ENCODE measurements at regions not wholly inside any gene's neighbourhood (a gene's known extent, or its start where the extent isn't known, plus 50 kb on each side); places are given as distances from the start of the nearest gene placed in this dataset.

DNA sequence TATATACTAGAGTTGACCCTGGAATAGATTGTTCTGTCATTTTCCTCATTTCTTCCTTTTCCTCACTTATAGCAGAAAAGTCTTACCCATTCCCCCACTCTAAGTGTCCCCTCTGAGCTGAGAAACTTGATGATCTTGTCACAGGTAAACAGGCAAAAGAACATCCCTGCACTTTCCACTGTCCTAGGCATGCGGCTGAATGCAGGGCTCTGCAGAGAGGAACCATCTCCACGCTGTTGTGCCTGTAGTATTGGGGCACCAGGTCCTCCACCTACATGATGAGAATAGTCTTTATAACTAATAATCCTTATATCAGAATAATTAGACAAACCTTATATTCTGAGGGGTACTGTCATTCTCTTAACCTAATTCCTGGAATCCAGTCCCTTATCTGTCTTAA, 211.3 kb downstream of the RBM26 start:
- TF ChIP-seq, protein P1, sequence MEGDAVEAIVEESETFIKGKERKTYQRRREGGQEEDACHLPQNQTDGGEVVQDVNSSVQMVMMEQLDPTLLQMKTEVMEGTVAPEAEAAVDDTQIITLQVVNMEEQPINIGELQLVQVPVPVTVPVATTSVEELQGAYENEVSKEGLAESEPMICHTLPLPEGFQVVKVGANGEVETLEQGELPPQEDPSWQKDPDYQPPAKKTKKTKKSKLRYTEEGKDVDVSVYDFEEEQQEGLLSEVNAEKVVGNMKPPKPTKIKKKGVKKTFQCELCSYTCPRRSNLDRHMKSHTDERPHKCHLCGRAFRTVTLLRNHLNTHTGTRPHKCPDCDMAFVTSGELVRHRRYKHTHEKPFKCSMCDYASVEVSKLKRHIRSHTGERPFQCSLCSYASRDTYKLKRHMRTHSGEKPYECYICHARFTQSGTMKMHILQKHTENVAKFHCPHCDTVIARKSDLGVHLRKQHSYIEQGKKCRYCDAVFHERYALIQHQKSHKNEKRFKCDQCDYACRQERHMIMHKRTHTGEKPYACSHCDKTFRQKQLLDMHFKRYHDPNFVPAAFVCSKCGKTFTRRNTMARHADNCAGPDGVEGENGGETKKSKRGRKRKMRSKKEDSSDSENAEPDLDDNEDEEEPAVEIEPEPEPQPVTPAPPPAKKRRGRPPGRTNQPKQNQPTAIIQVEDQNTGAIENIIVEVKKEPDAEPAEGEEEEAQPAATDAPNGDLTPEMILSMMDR (IDR thresholded peaks at IDR 0.05; ENCODE audit: control insufficient read depth, insufficient read depth, low read depth, low read length, missing control alignments) = no peak
- H3K4me3 ChIP-seq (ENCODE audit: control insufficient read depth, low read depth, low read length) = no peak overlapping the region
- DNase-seq (ENCODE audit: low read depth) = no peak

DNA sequence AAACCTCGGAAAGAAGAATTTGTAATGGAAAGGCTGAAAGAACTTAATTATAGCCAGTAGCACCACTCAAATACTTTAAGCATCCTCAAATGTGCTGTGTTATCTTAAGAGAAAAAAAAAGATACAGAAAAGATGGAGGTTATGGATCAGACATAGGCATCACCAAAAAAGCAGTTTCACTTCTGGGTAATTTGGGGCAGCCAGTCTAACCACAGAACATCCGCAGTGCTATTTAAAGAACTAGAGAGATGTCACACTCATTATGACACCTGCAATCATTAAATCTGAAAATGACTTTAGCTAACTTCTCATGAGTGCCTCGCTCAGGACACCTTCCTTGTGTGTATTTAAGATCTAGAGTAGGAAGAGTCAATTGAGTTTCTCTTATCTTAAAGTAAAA, 211.8 kb downstream of the RBM26 start:
- no peak overlapping the region for H3K4me3 ChIP-seq (ENCODE audit: control insufficient read depth, low read depth, low read length)
- DNase-seq (ENCODE audit: low read depth) = no peak
- TF ChIP-seq, protein P1 (IDR thresholded peaks at IDR 0.05; ENCODE audit: control insufficient read depth, insufficient read depth, low read depth, low read length, missing control alignments) = no peak

DNA sequence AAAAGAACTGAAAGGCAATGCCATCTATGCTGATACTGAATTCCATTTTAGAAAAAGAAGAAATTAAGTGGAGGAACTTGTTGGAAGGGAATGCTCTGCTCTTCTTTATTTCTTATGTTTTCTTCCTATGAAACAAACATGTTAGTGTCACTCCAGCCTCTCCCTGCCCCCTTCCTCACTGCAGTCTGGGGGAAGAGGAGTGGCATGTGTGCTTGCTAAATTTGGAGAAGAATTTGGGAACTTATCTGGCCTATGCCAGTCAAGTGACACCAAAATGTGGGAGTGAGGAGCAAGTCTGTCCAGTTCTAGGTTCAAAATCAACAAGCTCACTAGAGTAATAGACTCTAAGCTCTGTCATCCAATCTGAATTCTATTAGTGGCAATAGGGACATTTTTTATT, 214.6 kb downstream of the RBM26 start:
- TF ChIP-seq, protein P1 (IDR thresholded peaks at IDR 0.05; ENCODE audit: control insufficient read depth, insufficient read depth, low read depth, low read length, missing control alignments) = no peak
- DNase-seq (ENCODE audit: low read depth) = no peak
- no peak overlapping the region for H3K4me3 ChIP-seq (ENCODE audit: control insufficient read depth, low read depth, low read length)

DNA sequence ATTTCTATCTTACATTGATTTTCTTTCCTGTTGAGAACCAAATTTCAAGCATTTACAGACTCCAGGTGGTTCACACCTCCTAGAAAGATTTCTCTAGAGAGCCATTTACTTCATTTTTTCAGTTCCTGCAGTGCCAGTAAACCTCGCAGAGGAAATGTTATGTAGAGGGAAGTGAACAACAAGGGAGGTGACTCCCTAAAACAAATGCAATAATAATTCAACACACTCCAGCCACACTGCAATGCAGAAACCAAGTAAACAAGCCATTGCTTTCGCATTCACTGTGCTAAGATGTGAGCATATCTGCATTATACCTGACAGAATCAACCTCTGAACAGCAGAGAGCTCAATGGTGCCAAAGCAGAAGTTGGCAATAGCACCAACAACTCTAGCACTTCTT, 215.1 kb downstream of the RBM26 start:
- H3K4me3 ChIP-seq (ENCODE audit: control insufficient read depth, low read depth, low read length) = no peak overlapping the region
- TF ChIP-seq, protein P1 (IDR thresholded peaks at IDR 0.05; ENCODE audit: control insufficient read depth, insufficient read depth, low read depth, low read length, missing control alignments) = no peak
- no peak for DNase-seq (ENCODE audit: low read depth)

DNA sequence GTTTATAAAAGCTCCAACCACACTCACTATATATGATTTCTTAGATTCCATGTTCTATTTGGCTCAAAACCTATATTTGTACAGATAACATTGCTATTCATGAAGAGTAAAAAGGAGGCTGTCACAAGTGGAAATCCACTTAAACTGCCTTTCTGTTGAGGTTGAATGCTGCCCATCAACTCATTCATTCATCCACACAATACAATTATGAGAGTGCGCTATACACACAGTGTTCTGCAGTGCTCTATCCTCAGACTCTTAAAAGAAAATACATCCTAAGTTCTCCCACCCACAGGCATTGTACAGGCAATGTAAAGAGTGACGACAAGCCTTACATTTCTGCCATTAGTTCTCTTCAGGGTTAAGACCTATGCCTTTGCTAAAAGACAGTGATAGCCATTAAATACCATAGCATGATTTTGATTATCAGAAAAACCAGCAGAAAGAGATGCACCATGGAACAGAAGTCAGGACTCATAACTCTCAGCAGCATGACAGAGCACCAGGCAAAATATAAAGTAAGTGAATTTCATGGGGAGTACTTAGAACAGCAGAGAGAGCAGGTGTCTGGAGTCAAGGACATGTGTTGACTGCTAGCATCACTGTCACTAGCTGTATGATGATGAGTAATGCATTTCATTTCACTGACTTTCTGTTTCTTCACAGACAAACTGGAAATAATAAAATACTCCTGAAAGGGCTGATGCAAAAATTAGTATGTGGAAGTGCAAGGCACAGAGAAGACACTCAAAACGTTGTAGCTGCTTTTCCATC, 218.0 kb downstream of the RBM26 start:
- no peak for DNase-seq (ENCODE audit: low read depth)
- H3K4me3 ChIP-seq (ENCODE audit: control insufficient read depth, low read depth, low read length) = no peak overlapping the region
- TF ChIP-seq, protein P1 (IDR thresholded peaks at IDR 0.05; ENCODE audit: control insufficient read depth, insufficient read depth, low read depth, low read length, missing control alignments) = no peak

DNA sequence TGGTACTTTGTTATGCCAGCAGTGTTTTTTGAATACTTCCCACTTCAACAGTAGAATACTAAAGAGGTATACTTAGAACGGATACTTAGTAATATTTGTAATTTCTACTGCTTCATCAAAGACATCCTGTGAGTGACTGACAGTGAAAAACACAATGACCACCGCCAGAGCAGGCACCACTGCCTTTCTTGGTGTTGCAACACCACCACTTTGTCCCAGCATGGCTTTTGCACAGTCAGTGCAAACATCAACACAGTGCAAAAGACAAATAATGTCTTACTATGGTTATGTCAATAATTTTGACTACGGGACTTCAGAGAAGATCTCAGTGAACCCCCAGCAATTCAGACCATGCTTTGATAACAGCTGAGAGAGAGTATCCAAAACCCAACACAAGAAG, 220.5 kb downstream of the RBM26 start:
- TF ChIP-seq, protein P1 (IDR thresholded peaks at IDR 0.05; ENCODE audit: control insufficient read depth, insufficient read depth, low read depth, low read length, missing control alignments) = no peak
- no peak for DNase-seq (ENCODE audit: low read depth)
- H3K4me3 ChIP-seq (ENCODE audit: control insufficient read depth, low read depth, low read length) = no peak overlapping the region
